HFFc6 (cell line): ENCODE measurements at regions not wholly inside any gene's neighbourhood (a gene's known extent, or its start where the extent isn't known, plus 50 kb on each side); places are given as distances from the start of the nearest gene placed in this dataset.
"Not testable (repeated sequence)": the region's sequence is repeated elsewhere in the genome, so short reads cannot be mapped to it uniquely, and the experiment has no call there.

Source experiments
- DNase-seq: peaks from one replicate; pipeline ENCODE4 v3.0.0-alpha.2; 2018
- H3K27ac Mint-ChIP-seq: 2 replicates; pipeline ENCODE4 v1.8.0; 2020; ENCODE audit warnings: mild to moderate bottlenecking, mixed read lengths
- H3K27me3 Mint-ChIP-seq: 2 replicates; pipeline ENCODE4 v1.8.0; 2021; ENCODE audit warnings: mild to moderate bottlenecking, moderate library complexity, mixed read lengths; ENCODE audit not compliant: insufficient read depth
- H3K36me3 Mint-ChIP-seq: 2 replicates; pipeline ENCODE4 v1.8.0; 2021; ENCODE audit warnings: low read depth, mixed read lengths
- H3K4me1 Mint-ChIP-seq: 2 replicates; pipeline ENCODE4 v1.8.0; 2020; ENCODE audit warnings: low read depth, mixed read lengths
- H3K4me3 Mint-ChIP-seq: 2 replicates; pipeline ENCODE4 v1.8.0; 2020; ENCODE audit warnings: mild to moderate bottlenecking, moderate library complexity, mixed read lengths
- H3K9me3 Mint-ChIP-seq: 2 replicates; pipeline ENCODE4 v1.8.0; 2020; ENCODE audit warnings: mild to moderate bottlenecking, mixed read lengths
- TF ChIP-seq, protein P1 (sequence below): fragments of 200-600 bp; sonication (generic); IDR thresholded peaks from 2 replicates; pipeline ENCODE4 v1.5.0; 2021; ENCODE audit warnings: antibody characterized with exemption, mild to moderate bottlenecking

DNA sequence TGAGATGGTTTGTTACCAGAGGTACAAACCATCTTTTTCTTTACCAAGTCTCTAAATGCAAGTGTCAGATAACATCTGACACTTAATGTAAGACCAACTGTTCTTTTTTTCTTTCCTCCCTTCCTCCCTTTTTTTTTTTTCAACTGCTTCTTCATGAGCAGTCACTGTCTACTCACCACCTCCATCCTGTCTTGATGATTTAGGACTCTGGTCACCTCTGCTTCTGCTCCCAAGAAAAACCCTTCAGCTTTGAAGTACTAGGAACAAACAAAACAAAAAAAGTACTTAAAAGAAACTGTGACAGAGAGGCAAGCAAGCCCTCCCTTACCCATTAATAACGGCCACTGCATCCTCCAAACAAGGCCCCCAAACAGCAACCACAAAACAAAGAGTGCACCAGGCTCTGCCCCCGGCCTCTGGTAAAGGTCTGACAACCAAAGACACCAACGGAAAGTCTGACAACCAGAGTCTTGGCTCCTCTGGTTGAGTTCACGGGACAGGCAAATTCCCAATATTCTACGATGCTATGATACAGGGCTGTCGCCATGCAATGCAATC lies 141.0 kb downstream of the ARL4C start:
- Mint-ChIP-seq H3K27me3 (peaks cover 15% of the 10 kb centered on the region), H3K9me3 (peaks cover 17% of the 10 kb centered on the region), H3K4me3 (no peak overlapping the region), H3K36me3 (peaks cover 5% of the 10 kb centered on the region; the same call in 1 of the 2 replicates), H3K27ac (no peak overlapping the region), H3K4me1 (no peaks in the 10 kb centered on the region)
- TF ChIP-seq, protein P1, sequence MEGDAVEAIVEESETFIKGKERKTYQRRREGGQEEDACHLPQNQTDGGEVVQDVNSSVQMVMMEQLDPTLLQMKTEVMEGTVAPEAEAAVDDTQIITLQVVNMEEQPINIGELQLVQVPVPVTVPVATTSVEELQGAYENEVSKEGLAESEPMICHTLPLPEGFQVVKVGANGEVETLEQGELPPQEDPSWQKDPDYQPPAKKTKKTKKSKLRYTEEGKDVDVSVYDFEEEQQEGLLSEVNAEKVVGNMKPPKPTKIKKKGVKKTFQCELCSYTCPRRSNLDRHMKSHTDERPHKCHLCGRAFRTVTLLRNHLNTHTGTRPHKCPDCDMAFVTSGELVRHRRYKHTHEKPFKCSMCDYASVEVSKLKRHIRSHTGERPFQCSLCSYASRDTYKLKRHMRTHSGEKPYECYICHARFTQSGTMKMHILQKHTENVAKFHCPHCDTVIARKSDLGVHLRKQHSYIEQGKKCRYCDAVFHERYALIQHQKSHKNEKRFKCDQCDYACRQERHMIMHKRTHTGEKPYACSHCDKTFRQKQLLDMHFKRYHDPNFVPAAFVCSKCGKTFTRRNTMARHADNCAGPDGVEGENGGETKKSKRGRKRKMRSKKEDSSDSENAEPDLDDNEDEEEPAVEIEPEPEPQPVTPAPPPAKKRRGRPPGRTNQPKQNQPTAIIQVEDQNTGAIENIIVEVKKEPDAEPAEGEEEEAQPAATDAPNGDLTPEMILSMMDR, result no peak
- DNase-seq, result no peak

DNA sequence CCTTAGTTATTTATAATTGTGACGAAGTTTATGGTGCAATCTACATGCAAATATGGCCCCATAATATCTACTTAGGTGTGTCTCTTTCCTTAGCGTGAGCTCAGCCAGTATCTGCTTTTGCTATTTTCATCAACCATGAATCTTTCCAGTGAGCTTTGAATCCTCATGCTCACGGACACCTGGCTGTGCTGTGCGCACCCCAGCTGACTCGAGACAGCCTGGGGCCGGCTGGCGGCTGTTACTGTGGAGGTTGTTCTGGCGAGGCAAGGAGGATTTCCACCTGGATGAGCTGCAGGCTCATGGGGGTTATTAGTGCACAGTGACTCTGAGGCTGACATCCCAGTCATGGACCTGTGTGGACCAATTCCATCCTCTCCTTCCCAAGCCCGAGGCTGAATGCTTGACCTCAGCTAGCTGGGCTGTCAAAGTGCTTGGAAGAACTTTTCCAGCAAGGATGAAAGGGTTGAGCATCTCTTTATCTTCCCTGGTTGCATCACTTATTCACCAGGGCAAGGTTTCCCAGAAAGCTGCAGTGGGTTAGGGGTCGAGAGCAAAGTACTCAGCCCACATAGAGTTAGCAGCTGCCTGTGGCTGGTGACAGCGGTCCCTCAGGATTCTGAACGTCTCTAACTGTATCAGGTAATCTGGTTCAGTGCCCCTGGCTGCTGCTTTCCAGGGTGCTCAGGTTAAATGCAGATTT lies 141.7 kb downstream of the ARL4C start:
- TF ChIP-seq, protein P1, result no peak
- Mint-ChIP-seq H3K27me3 (peaks cover 15% of the 10 kb centered on the region), H3K4me3 (no peak overlapping the region)

DNA sequence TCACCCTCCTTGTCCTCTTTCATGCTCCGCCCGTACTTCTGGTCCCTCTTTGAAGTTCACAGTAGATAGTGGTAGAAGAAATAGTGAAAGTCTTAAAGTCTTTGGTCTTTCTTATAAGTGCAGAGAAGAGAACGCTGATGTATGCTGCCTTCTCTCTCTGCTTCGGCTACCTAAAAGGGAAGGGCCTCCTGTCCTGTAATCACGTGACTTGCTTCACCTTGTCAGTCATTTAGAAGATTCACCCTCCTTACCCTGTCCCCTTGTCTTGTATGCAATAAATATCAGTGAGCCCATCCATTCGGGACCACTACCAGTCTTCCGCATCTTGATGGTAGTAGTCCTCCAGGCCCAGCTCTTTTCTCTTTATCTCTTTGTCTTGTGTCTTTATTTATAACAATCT lies 144.6 kb downstream of the ARL4C start:
- H3K36me3 Mint-ChIP-seq, result peaks cover 5% of the 10 kb centered on the region; the same call in 1 of the 2 replicates

More for the DNA sequence above, 141.7 kb downstream of the ARL4C start:
- Mint-ChIP-seq H3K36me3 (peaks cover 5% of the 10 kb centered on the region; the same call in 1 of the 2 replicates), H3K4me1 (no peaks in the 10 kb centered on the region), H3K27ac (no peak overlapping the region), H3K9me3 (peaks cover 17% of the 10 kb centered on the region)
- DNase-seq, result no peak

DNA sequence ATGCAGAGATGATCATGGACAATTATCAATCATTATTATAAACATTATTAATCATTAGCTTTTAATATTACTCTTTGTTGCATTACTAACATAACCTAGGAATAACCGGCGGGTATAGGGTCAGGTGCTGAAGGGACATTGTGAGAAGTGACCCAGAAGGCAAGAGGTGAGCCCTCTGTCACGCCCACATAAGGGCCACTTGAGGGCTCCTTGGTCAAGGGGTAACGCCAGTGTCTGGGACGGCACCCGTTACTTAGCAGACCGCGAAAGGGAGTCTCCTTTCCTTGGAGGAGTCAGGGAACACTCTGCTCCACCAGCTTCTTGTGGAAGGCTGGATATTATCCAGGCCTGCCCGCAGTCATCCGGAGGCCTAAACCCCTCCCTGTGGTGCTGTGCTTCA lies 145.0 kb downstream of the ARL4C start:
- not testable (repeated sequence) for H3K27ac Mint-ChIP-seq, DNase-seq, H3K4me1 Mint-ChIP-seq, H3K4me3 Mint-ChIP-seq, H3K36me3 Mint-ChIP-seq
- Mint-ChIP-seq H3K9me3 (peaks cover 17% of the 10 kb centered on the region), H3K27me3 (peaks cover 10% of the 10 kb centered on the region)

More for the DNA sequence above, 144.6 kb downstream of the ARL4C start:
- Mint-ChIP-seq H3K27me3 (peaks cover 14% of the 10 kb centered on the region), H3K4me3 (no peak overlapping the region), H3K27ac (no peak overlapping the region), H3K9me3 (peaks cover 17% of the 10 kb centered on the region), H3K4me1 (no peaks in the 10 kb centered on the region)
- no peak for DNase-seq
- TF ChIP-seq, protein P1, result no peak

DNA sequence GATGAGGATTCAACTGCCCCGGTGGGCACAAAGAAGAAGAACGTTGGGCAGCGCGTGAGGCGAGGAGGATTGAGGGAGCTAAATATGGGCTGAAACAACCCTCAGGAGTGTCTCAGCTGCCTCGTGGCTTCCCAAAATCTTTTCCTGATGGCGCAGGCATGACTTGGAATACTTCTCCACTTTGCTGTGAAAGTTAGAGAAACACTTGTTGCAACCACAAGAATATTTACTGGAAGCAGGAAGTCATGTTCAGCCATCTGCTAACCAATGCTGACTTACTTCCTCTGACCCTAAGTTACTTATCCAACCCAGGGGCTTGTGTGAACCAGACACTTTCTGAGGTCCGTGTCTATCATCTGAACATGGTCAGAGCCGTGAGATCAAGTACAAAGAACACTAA lies 148.8 kb downstream of the ARL4C start:
- no peaks in the 10 kb centered on the region for H3K4me1 Mint-ChIP-seq
- H3K27me3 Mint-ChIP-seq, result peaks cover 13% of the 10 kb centered on the region
- no peak overlapping the region for H3K4me3 Mint-ChIP-seq
- no peak overlapping the region for H3K27ac Mint-ChIP-seq
- TF ChIP-seq, protein P1, result no peak
- DNase-seq, result no peak
- H3K9me3 Mint-ChIP-seq, result peaks cover 10% of the 10 kb centered on the region
- peaks cover 4% of the 10 kb centered on the region; the same call in 1 of the 2 replicates for H3K36me3 Mint-ChIP-seq

DNA sequence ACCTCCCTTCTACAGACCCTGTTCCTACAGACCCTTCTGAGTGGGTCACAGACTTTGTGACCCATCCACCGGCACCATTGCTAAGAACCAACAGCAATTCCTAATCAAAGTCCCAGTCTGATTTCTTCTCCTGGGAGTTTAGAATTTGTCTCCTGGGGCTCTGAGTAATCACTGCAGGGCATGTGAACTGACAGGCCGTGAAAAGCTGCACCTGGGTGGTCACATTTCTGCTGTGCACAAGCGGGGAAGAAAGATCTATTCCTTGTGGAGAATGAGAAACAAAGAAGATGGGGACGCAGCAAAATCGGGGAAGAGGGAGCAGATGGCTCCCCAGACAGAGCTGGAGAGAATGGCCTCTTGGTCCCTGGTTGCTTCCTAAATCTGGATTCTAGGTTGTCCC lies 151.0 kb downstream of the ARL4C start:
- TF ChIP-seq, protein P1, result no peak
- no peaks in the 10 kb centered on the region for H3K9me3 Mint-ChIP-seq
- no peak for DNase-seq
- H3K4me1 Mint-ChIP-seq, result peaks cover 9% of the 10 kb centered on the region
- H3K27me3 Mint-ChIP-seq, result peaks cover 13% of the 10 kb centered on the region
- no peak overlapping the region for H3K27ac Mint-ChIP-seq
- no peaks in the 10 kb centered on the region for H3K36me3 Mint-ChIP-seq
- H3K4me3 Mint-ChIP-seq, result no peak overlapping the region
